ENCODE measurements at regions not wholly inside any gene's neighbourhood (a gene's known extent, or its start where the extent isn't known, plus 50 kb on each side); places are given as distances from the start of the nearest gene placed in this dataset.

- H3K4me3 ChIP-seq, result no peak overlapping the region
- ATAC-seq (replicated peaks in 6 of 8), result no peak
- no peak overlapping the region for H3K27ac ChIP-seq
- H3K4me1 ChIP-seq (replicated peaks in 1 of 2), result peaks cover 46 to 49% of the 10 kb centered on the region in 2 donors
- in situ Hi-C loops (cut with MboI; ENCODE audit: low pct_unique_long_range_greater_than_20kb in 2 of 9, low sequenced_read_pairs in 9 of 9, unreplicated experiment in 9 of 9), result no loop called here
- 83 to 100% (median 91%) methylated on average over 1 to 3 of the region's 3 CpGs; no CpG with 5 or more reads in 4 of the 10 experiments for WGBS, 10 experiments
These were observed 50.0 kb downstream of the PITPNM2 start for GRCh38 chr12:123100882-123101281.

GRCh38 chr12:123100450-123100849 is 50.4 kb downstream of the PITPNM2 start:
- Histone ChIP-seq H3K27ac (no peak overlapping the region), H3K4me3 (no peak overlapping the region), H3K4me1 (replicated peaks in 1 of 2) (peaks cover 51 to 53% of the 10 kb centered on the region in 2 donors)
- ATAC-seq (replicated peaks in 6 of 8), result no peak
- in situ Hi-C loops (cut with MboI; ENCODE audit: low pct_unique_long_range_greater_than_20kb in 2 of 9, low sequenced_read_pairs in 9 of 9, unreplicated experiment in 9 of 9), result no loop called here
- 90 to 100% (median 94%) methylated on average over 1 to 5 of the region's 9 CpGs; no CpG with 5 or more reads in 3 of the 10 experiments for WGBS, 10 experiments

GRCh38 chr12:123099560-123100192 is 51.2 kb downstream of the PITPNM2 start:
- in situ Hi-C loops (cut with MboI; ENCODE audit: low pct_unique_long_range_greater_than_20kb in 2 of 9, low sequenced_read_pairs in 9 of 9, unreplicated experiment in 9 of 9), result no loop called here
- peaks cover 58 to 61% of the 10 kb centered on the region in 2 donors for H3K4me1 ChIP-seq (replicated peaks in 1 of 2)
- H3K4me3 ChIP-seq, result no peak overlapping the region
- no peak for ATAC-seq (replicated peaks in 6 of 8)
- 93 to 100% (median 100%) methylated on average over 1 to 5 of the region's 5 CpGs; no CpG with 5 or more reads in 7 of the 10 experiments for WGBS, 10 experiments
- peak overlapping the region in 1 of 2 donors; percentile 26 for H3K27ac ChIP-seq

- Histone ChIP-seq H3K4me1 (replicated peaks in 1 of 2) (peaks cover 67 to 70% of the 10 kb centered on the region in 2 donors), H3K27ac (peak overlapping the region; percentile 77 to 89), H3K4me3 (no peak overlapping the region)
- in situ Hi-C loops (cut with MboI; ENCODE audit: low pct_unique_long_range_greater_than_20kb in 2 of 9, low sequenced_read_pairs in 9 of 9, unreplicated experiment in 9 of 9), result no loop called here
- 33 to 100% (median 83%) methylated on average over 1 to 2 of the region's 2 CpGs; no CpG with 5 or more reads in 1 of the 10 experiments for WGBS, 10 experiments
- ATAC-seq (replicated peaks in 6 of 8), result no peak
These were observed 52.1 kb downstream of the PITPNM2 start for GRCh38 chr12:123098780-123099179.

- WGBS, 10 experiments, result 20 to 66% (median 60%) methylated on average over 1 to 9 of the region's 12 CpGs; no CpG with 5 or more reads in 3 of the 10 experiments
- ATAC-seq (replicated peaks in 6 of 8), result peak in 6 of 8 experiments; percentile 26 to 94 (median 93)
- H3K4me1 ChIP-seq (replicated peaks in 1 of 2), result peaks cover 61 to 63% of the 10 kb centered on the region in 2 donors
- no peak overlapping the region for H3K4me3 ChIP-seq
- in situ Hi-C loops (cut with MboI; ENCODE audit: low pct_unique_long_range_greater_than_20kb in 2 of 9, low sequenced_read_pairs in 9 of 9, unreplicated experiment in 9 of 9), result no loop called here
- H3K27ac ChIP-seq, result peak overlapping the region; percentile 77 to 89
These were observed 53.3 kb downstream of the PITPNM2 start for GRCh38 chr12:123097561-123098084.

GRCh38 chr12:123096741-123097140 is 54.1 kb downstream of the PITPNM2 start:
- Histone ChIP-seq H3K4me3 (no peak overlapping the region), H3K27ac (peak overlapping the region; percentile 77 to 89), H3K4me1 (replicated peaks in 1 of 2) (peaks cover 53 to 57% of the 10 kb centered on the region in 2 donors)
- WGBS, 10 experiments, result 55 to 100% (median 72%) methylated on average over 1 to 3 of the region's 5 CpGs; no CpG with 5 or more reads in 4 of the 10 experiments
- ATAC-seq (replicated peaks in 6 of 8), result no peak
- in situ Hi-C loops (cut with MboI; ENCODE audit: low pct_unique_long_range_greater_than_20kb in 2 of 9, low sequenced_read_pairs in 9 of 9, unreplicated experiment in 9 of 9), result no loop called here

- Histone ChIP-seq H3K4me3 (no peak overlapping the region), H3K27ac (peak overlapping the region; percentile 77 to 89), H3K4me1 (replicated peaks in 1 of 2) (peaks cover 53 to 57% of the 10 kb centered on the region in 2 donors)
- in situ Hi-C loops (cut with MboI; ENCODE audit: low pct_unique_long_range_greater_than_20kb in 2 of 9, low sequenced_read_pairs in 9 of 9, unreplicated experiment in 9 of 9), result no loop called here
- no peak for ATAC-seq (replicated peaks in 6 of 8)
- 40 to 94% (median 88%) methylated on average over 1 to 8 of the region's 8 CpGs; no CpG with 5 or more reads in 3 of the 10 experiments for WGBS, 10 experiments
These were observed 54.7 kb downstream of the PITPNM2 start for GRCh38 chr12:123096182-123096581.

GRCh38 chr12:123095078-123095881 is 55.6 kb downstream of the PITPNM2 start:
- H3K27ac ChIP-seq, result peak overlapping the region; percentile 77 to 89

GRCh38 chr12:123094349-123095077 is 56.4 kb downstream of the PITPNM2 start:
- Histone ChIP-seq H3K4me1 (replicated peaks in 1 of 2) (peaks cover 53 to 56% of the 10 kb centered on the region in 2 donors), H3K4me3 (no peak overlapping the region), H3K27ac (peak overlapping the region in 1 of 2 donors; percentile 77)
- in situ Hi-C loops (cut with MboI; ENCODE audit: low pct_unique_long_range_greater_than_20kb in 2 of 9, low sequenced_read_pairs in 9 of 9, unreplicated experiment in 9 of 9), result no loop called here
- WGBS, 10 experiments, result 31 to 100% (median 83%) methylated on average over 1 to 6 of the region's 18 CpGs; no CpG with 5 or more reads in 5 of the 10 experiments
- peak in 3 of 8 experiments; percentile 76 to 78 (median 78) for ATAC-seq (replicated peaks in 6 of 8)

More at GRCh38 chr12:123095078-123095881, 55.6 kb downstream of the PITPNM2 start:
- H3K4me3 ChIP-seq, result no peak overlapping the region
- ATAC-seq (replicated peaks in 6 of 8), result no peak
- H3K4me1 ChIP-seq (replicated peaks in 1 of 2), result peaks cover 53 to 57% of the 10 kb centered on the region in 2 donors
- WGBS, 10 experiments, result 51 to 98% (median 75%) methylated on average over 1 to 7 of the region's 25 CpGs; no CpG with 5 or more reads in 3 of the 10 experiments
- in situ Hi-C loops (cut with MboI; ENCODE audit: low pct_unique_long_range_greater_than_20kb in 2 of 9, low sequenced_read_pairs in 9 of 9, unreplicated experiment in 9 of 9), result no loop called here

GRCh38 chr12:123092866-123093265 is 58.0 kb downstream of the PITPNM2 start:
- Histone ChIP-seq H3K27ac (no peak overlapping the region), H3K4me1 (replicated peaks in 1 of 2) (peaks cover 41 to 42% of the 10 kb centered on the region in 2 donors)
- in situ Hi-C loops (cut with MboI; ENCODE audit: low pct_unique_long_range_greater_than_20kb in 2 of 9, low sequenced_read_pairs in 9 of 9, unreplicated experiment in 9 of 9), result no loop called here

GRCh38 chr12:123091230-123092150 is 59.4 kb downstream of the PITPNM2 start:
- ATAC-seq (replicated peaks in 6 of 8), result no peak
- Histone ChIP-seq H3K4me1 (replicated peaks in 1 of 2) (peaks cover 28% of the 10 kb centered on the region in 2 donors), H3K27ac (no peak overlapping the region), H3K4me3 (no peak overlapping the region)
- in situ Hi-C loops (cut with MboI; ENCODE audit: low pct_unique_long_range_greater_than_20kb in 2 of 9, low sequenced_read_pairs in 9 of 9, unreplicated experiment in 9 of 9), result no loop called here
- WGBS, 10 experiments, result 60 to 100% (median 100%) methylated on average over 1 to 6 of the region's 8 CpGs; no CpG with 5 or more reads in 3 of the 10 experiments

More at GRCh38 chr12:123092866-123093265, 58.0 kb downstream of the PITPNM2 start:
- WGBS, 10 experiments, result 87 to 100% (median 96%) methylated on average over 1 to 4 of the region's 4 CpGs; no CpG with 5 or more reads in 3 of the 10 experiments
- H3K4me3 ChIP-seq, result no peak overlapping the region
- no peak for ATAC-seq (replicated peaks in 6 of 8)
